HepG2 (cell line): ENCODE measurements at regions not wholly inside any gene's neighbourhood (a gene's known extent, or its start where the extent isn't known, plus 50 kb on each side); places are given as distances from the start of the nearest gene placed in this dataset.
A peak's percentile ranks its signal among the peaks of the same experiment; 100 is the strongest.

Experiments used
- ATAC-seq: fragments of 200-7000 bp; cut with Tn5 transposase; 3 replicates; pipeline ENCODE4 v1.9.1; 2020; ENCODE audit warnings: mild to moderate bottlenecking, moderate library complexity
- BruUV-seq: library from RNA; stranded (reverse); fragments of 400-500 nt; replicated peaks from 2 replicates; lab custom pipeline; 2021; lab: Mats Ljungman, UMichigan
- CTCF ChIA-PET: fragments of 300-600 bp; formaldehyde crosslinking; extraction: SDS; loops from one replicate; lab custom pipeline; 2021; ENCODE audit warnings: low total read pairs, inconsistent platforms, low intra/inter-chr PET ratio; lab: Yijun Ruan, JAX
- POLR2A ChIA-PET: fragments of 350-600 bp; sonication (Branson Sonifier 250); formaldehyde crosslinking; loops from one replicate; lab custom pipeline; 2020; ENCODE audit warnings: antibody characterized with exemption, inconsistent platforms; lab: Yijun Ruan, JAX
- DNase-seq: peaks from one replicate; pipeline ENCODE4 v3.0.0-alpha.2; 2015; ENCODE audit warnings: low spot score
- FAIRE-seq: peaks from 3 replicates; lab custom pipeline; 2011; peaks lifted over from hg19 to GRCh38; lab: Jason Lieb, UNC
- H2AFZ ChIP-seq: one replicate; pipeline ENCODE4 v1.6.1; 2011; ENCODE audit warnings: low read length, inconsistent platforms
- H3K27ac ChIP-seq: fragments of 300-600 bp; 3 replicates; pipeline ENCODE4 v1.8.0; 2011; ENCODE audit warnings: mixed run types, mild to moderate bottlenecking, mixed read lengths, low read length, inconsistent platforms; ENCODE audit not compliant: insufficient read depth; ENCODE audit errors: extremely low read length
- H3K27me3 ChIP-seq, 2 experiments: fragments of 200-600 bp in 1 of 2; 2 replicates in 1 of 2; 3 replicates in 1 of 2; pipeline versions ENCODE4 v1.6.0 to v1.8.0; 2011; ENCODE audit warnings: low read length in 2 of 2, mild to moderate bottlenecking in 2 of 2, moderate library complexity in 2 of 2, inconsistent platforms in 1 of 2; ENCODE audit not compliant: insufficient read depth in 2 of 2, control insufficient read depth in 1 of 2
- H3K36me3 ChIP-seq, 2 experiments: fragments of 200-600 bp in 1 of 2; replicated peaks in 1 of 2; 2 replicates in 1 of 2; 3 replicates in 1 of 2; pipeline versions ENCODE4 v1.5.1 to v1.8.0; 2011; ENCODE audit warnings: low read length in 2 of 2, inconsistent platforms in 1 of 2; ENCODE audit not compliant: insufficient read depth in 2 of 2, control insufficient read depth in 1 of 2
- H3K4me1 ChIP-seq: 2 replicates; pipeline ENCODE4 v1.5.1; 2012; ENCODE audit warnings: low read length, inconsistent platforms; ENCODE audit not compliant: insufficient read depth
- H3K4me2 ChIP-seq: 2 replicates; pipeline ENCODE4 v1.6.0; 2011; ENCODE audit warnings: low read depth, low read length, inconsistent platforms
- H3K4me3 ChIP-seq, 3 experiments: fragments of 200-600 bp in 1 of 3; sonication (generic), shearing (Covaris generic) in 1 of 3; replicated peaks in 1 of 3; 2 replicates each; pipeline ENCODE4 v1.5.1; 2011 to 2016; ENCODE audit warnings: low read length in 3 of 3, inconsistent platforms in 2 of 3, low read depth in 2 of 3, mild to moderate bottlenecking in 2 of 3, control low read depth in 1 of 3, mixed read lengths in 1 of 3; ENCODE audit not compliant: insufficient read depth in 1 of 3
- H3K79me2 ChIP-seq: one replicate; pipeline ENCODE4 v1.6.1; 2011; ENCODE audit warnings: low read length, inconsistent platforms; ENCODE audit not compliant: insufficient read depth
- H3K9ac ChIP-seq: 2 replicates; pipeline ENCODE4 v1.6.0; 2011; ENCODE audit warnings: mild to moderate bottlenecking, low read depth, low read length, inconsistent platforms; ENCODE audit not compliant: insufficient read depth
- H3K9me3 ChIP-seq: 2 replicates; pipeline ENCODE4 v1.5.1; 2012; ENCODE audit warnings: mild to moderate bottlenecking, low read length
- H4K20me1 ChIP-seq: 2 replicates; pipeline ENCODE4 v1.6.0; 2011; ENCODE audit warnings: inconsistent platforms, mild to moderate bottlenecking, low read length, moderate library complexity; ENCODE audit not compliant: insufficient read depth
- ATF7 ChIP-seq, 2 experiments: fragments of 450-650 bp in 1 of 2; sonication (generic) in 1 of 2; formaldehyde crosslinking in 1 of 2; IDR thresholded peaks; 2 replicates each; pipeline versions ENCODE4 v1.4.0 to v1.6.1; 2016 to 2020; ENCODE audit warnings: antibody characterized with exemption in 1 of 2, mild to moderate bottlenecking in 1 of 2, missing genetic modification reagents in 1 of 2
- CEBPB ChIP-seq: IDR thresholded peaks from 2 replicates; pipeline ENCODE4 v1.6.1; 2011; ENCODE audit warnings: low read depth, low read length, improper control_type of control experiment, borderline replicate concordance
- CEBPG ChIP-seq: IDR thresholded peaks from 2 replicates; pipeline ENCODE4 v1.6.1; 2016
- HOXA3 ChIP-seq: sonication (generic); formaldehyde crosslinking; IDR thresholded peaks from 2 replicates; pipeline ENCODE4 v1.5.0; 2020; ENCODE audit warnings: missing genetic modification reagents
- KDM6A ChIP-seq: IDR thresholded peaks from 2 replicates; pipeline ENCODE4 v1.6.1; 2016; ENCODE audit warnings: low read depth
- PHF20 ChIP-seq: sonication (generic); formaldehyde crosslinking; IDR thresholded peaks from 2 replicates; pipeline ENCODE4 v1.5.0; 2020; ENCODE audit warnings: mild to moderate bottlenecking, missing genetic modification reagents
- PHF8 ChIP-seq: sonication (generic); formaldehyde crosslinking; IDR thresholded peaks from 2 replicates; pipeline ENCODE4 v1.5.0; 2020; ENCODE audit warnings: missing genetic modification reagents
- ZNF776 ChIP-seq: sonication (generic); formaldehyde crosslinking; IDR thresholded peaks from 2 replicates; pipeline ENCODE4 v1.4.0; 2020; ENCODE audit warnings: mild to moderate bottlenecking, missing genetic modification reagents
- WGBS: methylation state at CpG from one replicate; pipeline ENCODE4 v1.1.6; 2017; ENCODE audit warnings: low lambda C conversion rate; 5-methylcytosine and 5-hydroxymethylcytosine counted together
- in situ Hi-C: cut with HindIII; loops from 2 replicates; pipeline ENCODE4 v1.10.0; 2017; ENCODE audit warnings: low pct_unique_long_range_greater_than_20kb; ENCODE audit not compliant: extremely low pct_ligation_motif_present
- intact Hi-C: fragments of 100-400 bp; cut with micrococcal nuclease; formaldehyde crosslinking; loops from one replicate; pipeline ENCODE4 v1.10.0; 2022; ENCODE audit not compliant: unreplicated experiment
- TF ChIP-seq, protein P1 (sequence below): IDR thresholded peaks from 2 replicates; pipeline ENCODE4 v1.6.1; 2016; ENCODE audit warnings: control low read depth
- TF ChIP-seq, protein P2 (sequence below): sonication (generic); formaldehyde crosslinking; IDR thresholded peaks from 2 replicates; pipeline ENCODE4 v1.4.0; 2020; ENCODE audit warnings: missing genetic modification reagents
- TF ChIP-seq, protein P3 (sequence below): sonication (generic); formaldehyde crosslinking; IDR thresholded peaks from 2 replicates; pipeline ENCODE4 v1.8.1; 2023; ENCODE audit warnings: mild to moderate bottlenecking, inconsistent platforms, moderate library complexity, missing genetic modification reagents, borderline replicate concordance
- TF ChIP-seq, protein P4 (sequence below): sonication (generic); formaldehyde crosslinking; IDR thresholded peaks from 2 replicates; pipeline ENCODE4; 2020; ENCODE audit warnings: missing genetic modification reagents, mild to moderate bottlenecking, borderline replicate concordance

DNA sequence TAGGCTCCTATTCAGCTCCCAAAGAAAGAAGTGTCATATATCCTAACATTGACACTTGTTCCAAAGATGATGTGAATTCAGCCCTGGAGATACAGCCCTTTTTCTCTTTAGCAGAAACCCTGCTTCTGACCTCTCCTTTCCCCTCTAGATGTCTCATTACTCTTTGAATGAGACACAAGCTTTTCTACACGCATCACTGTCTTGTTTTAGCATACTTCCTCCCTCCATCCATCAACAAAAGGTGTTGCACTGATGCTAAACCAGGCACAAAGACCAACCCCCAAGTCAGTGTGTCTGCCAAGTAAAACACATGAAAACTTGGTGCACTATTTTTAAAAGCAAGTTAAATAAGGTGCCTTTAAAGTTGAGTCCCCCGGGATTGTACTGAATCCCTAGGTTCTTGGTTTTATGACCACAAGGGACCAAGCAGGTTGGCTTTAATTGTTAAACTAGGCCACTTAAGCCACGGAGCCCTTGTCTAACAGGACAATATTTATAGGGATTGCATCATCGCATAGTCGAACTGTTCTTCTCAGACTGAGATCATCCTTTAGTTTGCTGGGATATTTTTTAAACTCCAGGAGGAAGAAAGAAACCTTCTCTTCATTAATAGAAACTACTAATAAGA is 101.0 kb upstream of the GUCA2B start:
- no peak for ATAC-seq
- H3K4me1 ChIP-seq, result no peaks in the 10 kb centered on the region
- no peaks in the 10 kb centered on the region for H3K27me3 ChIP-seq
- H3K9ac ChIP-seq, result no peak overlapping the region
- H3K36me3 ChIP-seq, result no peaks in the 10 kb centered on the region
- H2AFZ ChIP-seq, result no peak overlapping the region
- no peak overlapping the region for H3K4me3 ChIP-seq
- no TSS peak for BruUV-seq
- no peak overlapping the region for H3K4me2 ChIP-seq
- H3K27ac ChIP-seq, result no peak overlapping the region
- no peaks in the 10 kb centered on the region for H4K20me1 ChIP-seq
- ChIA-PET POLR2A (no interaction called here), CTCF (no interaction called here)
- TF ChIP-seq CEBPB, result peak; percentile 76
- peak; percentile 56; the same call in 1 of the 2 replicates for TF ChIP-seq ATF7 (IDR thresholded peaks at IDR 0.05)
- TF ChIP-seq ATF7 (CRISPR knock-in tag; IDR thresholded peaks at IDR 0.05), result no peak
- no peak for TF ChIP-seq HOXA3
- no peak for TF ChIP-seq CEBPG
- no peak for TF ChIP-seq KDM6A (CRISPR knock-in tag)
- H3K9me3 ChIP-seq, result peaks cover under 1% of the 10 kb centered on the region; the same call in 1 of the 2 replicates
- intact Hi-C loops, result no loop called here
- 29% methylated on average over 5 of the region's 5 CpGs for WGBS
- no peaks in the 10 kb centered on the region for H3K79me2 ChIP-seq
- in situ Hi-C loops, result no loop called here
- FAIRE-seq, result no peak
- DNase-seq, result no peak

DNA sequence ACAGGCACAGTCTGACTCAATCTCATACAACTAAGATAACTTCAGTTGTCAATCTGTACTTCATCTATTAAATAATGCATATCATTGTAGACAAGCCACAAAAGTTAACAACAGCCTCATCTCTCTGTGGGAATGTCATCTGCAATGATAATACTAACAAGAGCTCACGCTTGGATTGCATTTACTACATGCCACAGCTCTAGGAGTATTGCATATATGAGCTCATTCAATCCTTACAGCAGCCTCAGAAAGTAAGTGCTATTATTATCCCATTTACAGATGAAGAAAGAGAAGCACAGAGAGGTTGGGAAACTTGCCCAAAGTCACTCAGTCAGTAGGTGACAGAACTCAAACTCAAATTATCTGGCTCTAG is 105.7 kb upstream of the GUCA2B start:
- CTCF ChIA-PET, result no interaction called here
- no peak overlapping the region for H3K27ac ChIP-seq
- peaks cover 8% of the 10 kb centered on the region; the same call in 1 of the 2 replicates for H3K4me1 ChIP-seq
- H3K4me3 ChIP-seq, result no peak overlapping the region
- H3K27me3 ChIP-seq, result no peaks in the 10 kb centered on the region
- WGBS, result 0% methylated on average over 1 of the region's 1 CpG
- no peak overlapping the region for H3K4me2 ChIP-seq
- no peak for ATAC-seq
- intact Hi-C loops (no loop called here), in situ Hi-C loops (no loop called here)
- DNase-seq, result no peak
- FAIRE-seq, result no peak
- H3K36me3 ChIP-seq, result no peaks in the 10 kb centered on the region
- H2AFZ ChIP-seq, result no peak overlapping the region
- H4K20me1 ChIP-seq, result no peaks in the 10 kb centered on the region
- no peak overlapping the region for H3K9ac ChIP-seq
- H3K79me2 ChIP-seq, result no peaks in the 10 kb centered on the region
- no peaks in the 10 kb centered on the region for H3K9me3 ChIP-seq
- BruUV-seq, result no TSS peak
- POLR2A ChIA-PET, result no interaction called here
- TF ChIP-seq, protein P1, sequence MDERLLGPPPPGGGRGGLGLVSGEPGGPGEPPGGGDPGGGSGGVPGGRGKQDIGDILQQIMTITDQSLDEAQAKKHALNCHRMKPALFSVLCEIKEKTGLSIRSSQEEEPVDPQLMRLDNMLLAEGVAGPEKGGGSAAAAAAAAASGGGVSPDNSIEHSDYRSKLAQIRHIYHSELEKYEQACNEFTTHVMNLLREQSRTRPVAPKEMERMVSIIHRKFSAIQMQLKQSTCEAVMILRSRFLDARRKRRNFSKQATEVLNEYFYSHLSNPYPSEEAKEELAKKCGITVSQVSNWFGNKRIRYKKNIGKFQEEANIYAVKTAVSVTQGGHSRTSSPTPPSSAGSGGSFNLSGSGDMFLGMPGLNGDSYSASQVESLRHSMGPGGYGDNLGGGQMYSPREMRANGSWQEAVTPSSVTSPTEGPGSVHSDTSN (CRISPR knock-in tag), result no peak
- TF ChIP-seq, protein P2, sequence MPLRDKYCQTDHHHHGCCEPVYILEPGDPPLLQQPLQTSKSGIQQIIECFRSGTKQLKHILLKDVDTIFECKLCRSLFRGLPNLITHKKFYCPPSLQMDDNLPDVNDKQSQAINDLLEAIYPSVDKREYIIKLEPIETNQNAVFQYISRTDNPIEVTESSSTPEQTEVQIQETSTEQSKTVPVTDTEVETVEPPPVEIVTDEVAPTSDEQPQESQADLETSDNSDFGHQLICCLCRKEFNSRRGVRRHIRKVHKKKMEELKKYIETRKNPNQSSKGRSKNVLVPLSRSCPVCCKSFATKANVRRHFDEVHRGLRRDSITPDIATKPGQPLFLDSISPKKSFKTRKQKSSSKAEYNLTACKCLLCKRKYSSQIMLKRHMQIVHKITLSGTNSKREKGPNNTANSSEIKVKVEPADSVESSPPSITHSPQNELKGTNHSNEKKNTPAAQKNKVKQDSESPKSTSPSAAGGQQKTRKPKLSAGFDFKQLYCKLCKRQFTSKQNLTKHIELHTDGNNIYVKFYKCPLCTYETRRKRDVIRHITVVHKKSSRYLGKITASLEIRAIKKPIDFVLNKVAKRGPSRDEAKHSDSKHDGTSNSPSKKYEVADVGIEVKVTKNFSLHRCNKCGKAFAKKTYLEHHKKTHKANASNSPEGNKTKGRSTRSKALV, result no peak
- TF ChIP-seq PHF8 (CRISPR knock-in tag) (no peak), PHF20 (CRISPR knock-in tag) (no peak), ZNF776 (no peak)
- TF ChIP-seq, protein P3, sequence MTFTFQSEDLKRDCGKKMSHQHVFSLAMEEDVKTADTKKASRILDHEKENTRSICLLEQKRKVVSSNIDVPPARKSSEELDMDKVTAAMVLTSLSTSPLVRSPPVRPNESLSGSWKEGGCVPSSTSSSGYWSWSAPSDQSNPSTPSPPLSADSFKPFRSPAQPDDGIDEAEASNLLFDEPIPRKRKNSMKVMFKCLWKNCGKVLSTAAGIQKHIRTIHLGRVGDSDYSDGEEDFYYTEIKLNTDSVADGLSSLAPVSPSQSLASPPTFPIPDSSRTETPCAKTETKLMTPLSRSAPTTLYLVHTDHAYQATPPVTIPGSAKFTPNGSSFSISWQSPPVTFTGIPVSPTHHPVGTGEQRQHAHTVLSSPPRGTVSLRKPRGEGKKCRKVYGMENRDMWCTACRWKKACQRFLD, result no peak
- TF ChIP-seq, protein P4, sequence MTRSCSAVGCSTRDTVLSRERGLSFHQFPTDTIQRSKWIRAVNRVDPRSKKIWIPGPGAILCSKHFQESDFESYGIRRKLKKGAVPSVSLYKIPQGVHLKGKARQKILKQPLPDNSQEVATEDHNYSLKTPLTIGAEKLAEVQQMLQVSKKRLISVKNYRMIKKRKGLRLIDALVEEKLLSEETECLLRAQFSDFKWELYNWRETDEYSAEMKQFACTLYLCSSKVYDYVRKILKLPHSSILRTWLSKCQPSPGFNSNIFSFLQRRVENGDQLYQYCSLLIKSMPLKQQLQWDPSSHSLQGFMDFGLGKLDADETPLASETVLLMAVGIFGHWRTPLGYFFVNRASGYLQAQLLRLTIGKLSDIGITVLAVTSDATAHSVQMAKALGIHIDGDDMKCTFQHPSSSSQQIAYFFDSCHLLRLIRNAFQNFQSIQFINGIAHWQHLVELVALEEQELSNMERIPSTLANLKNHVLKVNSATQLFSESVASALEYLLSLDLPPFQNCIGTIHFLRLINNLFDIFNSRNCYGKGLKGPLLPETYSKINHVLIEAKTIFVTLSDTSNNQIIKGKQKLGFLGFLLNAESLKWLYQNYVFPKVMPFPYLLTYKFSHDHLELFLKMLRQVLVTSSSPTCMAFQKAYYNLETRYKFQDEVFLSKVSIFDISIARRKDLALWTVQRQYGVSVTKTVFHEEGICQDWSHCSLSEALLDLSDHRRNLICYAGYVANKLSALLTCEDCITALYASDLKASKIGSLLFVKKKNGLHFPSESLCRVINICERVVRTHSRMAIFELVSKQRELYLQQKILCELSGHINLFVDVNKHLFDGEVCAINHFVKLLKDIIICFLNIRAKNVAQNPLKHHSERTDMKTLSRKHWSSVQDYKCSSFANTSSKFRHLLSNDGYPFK (CRISPR knock-in tag), result no peak
